GM23338 (cell line): ENCODE measurements at regions not wholly inside any gene's neighbourhood (a gene's known extent, or its start where the extent isn't known, plus 50 kb on each side); places are given as distances from the start of the nearest gene placed in this dataset.

Experiments used
- CREB1 ChIP-seq: fragments of 250-450 bp; sonication (Bioruptor Pico); IDR thresholded peaks from 2 replicates; pipeline ENCODE4 v1.5.0; 2020; ENCODE audit warnings: low read depth, mild to moderate bottlenecking, moderate library complexity
- EZH2 ChIP-seq: fragments of 200-600 bp; sonication (generic); IDR thresholded peaks from one replicate; pipeline ENCODE4 v1.8.0; 2017; ENCODE audit warnings: antibody characterized with exemption, mild to moderate bottlenecking, low read depth; ENCODE audit not compliant: unreplicated experiment
- TF ChIP-seq, protein P1 (sequence below), 2 experiments: fragments of 200-600 bp in 1 of 2; sonication (generic) in 1 of 2; conservative IDR thresholded peaks; 2 replicates each; pipeline versions ENCODE4 v1.5.1 to v1.6.1; 2016 to 2017; ENCODE audit warnings: antibody characterized with exemption in 2 of 2, low read depth in 2 of 2, mild to moderate bottlenecking in 2 of 2, moderate library complexity in 1 of 2

GRCh38 chr10:36712695-36713094 lies 412.7 kb upstream of the ANKRD30A start:
- TF ChIP-seq CREB1 (CRISPR knock-in tag) (no peak), EZH2 (no peak)
- TF ChIP-seq, protein P1, sequence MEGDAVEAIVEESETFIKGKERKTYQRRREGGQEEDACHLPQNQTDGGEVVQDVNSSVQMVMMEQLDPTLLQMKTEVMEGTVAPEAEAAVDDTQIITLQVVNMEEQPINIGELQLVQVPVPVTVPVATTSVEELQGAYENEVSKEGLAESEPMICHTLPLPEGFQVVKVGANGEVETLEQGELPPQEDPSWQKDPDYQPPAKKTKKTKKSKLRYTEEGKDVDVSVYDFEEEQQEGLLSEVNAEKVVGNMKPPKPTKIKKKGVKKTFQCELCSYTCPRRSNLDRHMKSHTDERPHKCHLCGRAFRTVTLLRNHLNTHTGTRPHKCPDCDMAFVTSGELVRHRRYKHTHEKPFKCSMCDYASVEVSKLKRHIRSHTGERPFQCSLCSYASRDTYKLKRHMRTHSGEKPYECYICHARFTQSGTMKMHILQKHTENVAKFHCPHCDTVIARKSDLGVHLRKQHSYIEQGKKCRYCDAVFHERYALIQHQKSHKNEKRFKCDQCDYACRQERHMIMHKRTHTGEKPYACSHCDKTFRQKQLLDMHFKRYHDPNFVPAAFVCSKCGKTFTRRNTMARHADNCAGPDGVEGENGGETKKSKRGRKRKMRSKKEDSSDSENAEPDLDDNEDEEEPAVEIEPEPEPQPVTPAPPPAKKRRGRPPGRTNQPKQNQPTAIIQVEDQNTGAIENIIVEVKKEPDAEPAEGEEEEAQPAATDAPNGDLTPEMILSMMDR (conservative IDR thresholded peaks at IDR 0.05; ENCODE audit: low read depth in 2 of 2) = no peak
